Left lung (tissue), 4 donors: ENCODE measurements at regions not wholly inside any gene's neighbourhood (a gene's known extent, or its start where the extent isn't known, plus 50 kb on each side); places are given as distances from the start of the nearest gene placed in this dataset.

Experiments used
- ATAC-seq: fragments of 200-7000 bp; cut with Tn5 transposase; one replicate; pipeline ENCODE4 v1.9.1; 2020; ENCODE audit warnings: moderate library complexity
- DNase-seq, 4 donors: peaks; one replicate each; pipeline ENCODE4 v3.0.0-alpha.2; 2013 to 2020
- H3K27ac ChIP-seq, 2 donors: fragments of 200-600 bp; sonication (generic) in 1 of 2; one replicate each; pipeline versions ENCODE4 v1.5.0 to v1.8.0; 2020 to 2021
- H3K27me3 ChIP-seq, 2 donors: fragments of 200-600 bp; sonication (generic) in 1 of 2; one replicate each; pipeline versions ENCODE4 v1.5.0 to v1.8.0; 2020 to 2021
- H3K36me3 ChIP-seq, 2 donors: fragments of 200-600 bp; sonication (generic) in 1 of 2; one replicate each; pipeline versions ENCODE4 v1.5.0 to v1.8.0; 2020 to 2021
- H3K4me1 ChIP-seq, 2 donors: fragments of 200-600 bp; one replicate each; pipeline ENCODE4 v1.8.0; 2021
- H3K4me3 ChIP-seq, 2 donors: fragments of 200-600 bp; sonication (generic) in 1 of 2; one replicate each; pipeline versions ENCODE4 v1.5.0 to v1.8.0; 2020 to 2021; ENCODE audit warnings: mild to moderate bottlenecking in 1 of 2
- H3K9me3 ChIP-seq, 2 donors: fragments of 200-600 bp; sonication (generic) in 1 of 2; one replicate each; pipeline versions ENCODE4 v1.5.0 to v1.8.0; 2020 to 2021
- intact Hi-C, 2 donors: fragments of 100-400 bp; cut with DNase I; formaldehyde crosslinking; loops; one replicate each; pipeline versions ENCODE4 v1.11.2 to v1.14.2; 2022
- TF ChIP-seq, protein P1 (sequence below), 2 donors: fragments of 200-600 bp; sonication (generic) in 1 of 2; IDR thresholded peaks; one replicate each; pipeline versions ENCODE4 v1.5.0 to v1.8.0; 2021; ENCODE audit warnings: antibody characterized with exemption in 2 of 2
- donor health status: DM: no; HTN: yes; CAD: no.
- donor health status: DM: no; HTN: no; CAD: no.

DNA sequence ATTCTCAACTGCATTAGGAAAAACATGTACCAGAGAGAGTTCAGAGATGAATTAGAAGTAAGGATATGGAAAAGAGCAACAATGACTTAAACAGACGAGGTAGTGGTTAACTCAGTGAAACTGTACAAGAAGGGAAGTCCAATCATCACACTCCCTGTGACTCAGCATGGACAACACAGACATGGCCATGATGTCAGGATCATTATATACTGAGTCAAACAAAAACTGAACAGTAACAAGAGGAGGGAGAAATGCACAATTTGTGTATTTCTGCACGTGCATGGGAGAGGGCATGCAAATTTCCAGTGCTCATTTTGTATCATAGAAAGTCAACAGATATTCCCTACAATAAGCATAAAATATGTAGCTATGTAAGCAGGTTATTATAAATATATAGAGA is 1037.8 kb downstream of the BCL11B start:
- intact Hi-C loops = no loop called here
- ATAC-seq = no peak
- TF ChIP-seq, protein P1, sequence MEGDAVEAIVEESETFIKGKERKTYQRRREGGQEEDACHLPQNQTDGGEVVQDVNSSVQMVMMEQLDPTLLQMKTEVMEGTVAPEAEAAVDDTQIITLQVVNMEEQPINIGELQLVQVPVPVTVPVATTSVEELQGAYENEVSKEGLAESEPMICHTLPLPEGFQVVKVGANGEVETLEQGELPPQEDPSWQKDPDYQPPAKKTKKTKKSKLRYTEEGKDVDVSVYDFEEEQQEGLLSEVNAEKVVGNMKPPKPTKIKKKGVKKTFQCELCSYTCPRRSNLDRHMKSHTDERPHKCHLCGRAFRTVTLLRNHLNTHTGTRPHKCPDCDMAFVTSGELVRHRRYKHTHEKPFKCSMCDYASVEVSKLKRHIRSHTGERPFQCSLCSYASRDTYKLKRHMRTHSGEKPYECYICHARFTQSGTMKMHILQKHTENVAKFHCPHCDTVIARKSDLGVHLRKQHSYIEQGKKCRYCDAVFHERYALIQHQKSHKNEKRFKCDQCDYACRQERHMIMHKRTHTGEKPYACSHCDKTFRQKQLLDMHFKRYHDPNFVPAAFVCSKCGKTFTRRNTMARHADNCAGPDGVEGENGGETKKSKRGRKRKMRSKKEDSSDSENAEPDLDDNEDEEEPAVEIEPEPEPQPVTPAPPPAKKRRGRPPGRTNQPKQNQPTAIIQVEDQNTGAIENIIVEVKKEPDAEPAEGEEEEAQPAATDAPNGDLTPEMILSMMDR (IDR thresholded peaks at IDR 0.05) = no peak

DNA sequence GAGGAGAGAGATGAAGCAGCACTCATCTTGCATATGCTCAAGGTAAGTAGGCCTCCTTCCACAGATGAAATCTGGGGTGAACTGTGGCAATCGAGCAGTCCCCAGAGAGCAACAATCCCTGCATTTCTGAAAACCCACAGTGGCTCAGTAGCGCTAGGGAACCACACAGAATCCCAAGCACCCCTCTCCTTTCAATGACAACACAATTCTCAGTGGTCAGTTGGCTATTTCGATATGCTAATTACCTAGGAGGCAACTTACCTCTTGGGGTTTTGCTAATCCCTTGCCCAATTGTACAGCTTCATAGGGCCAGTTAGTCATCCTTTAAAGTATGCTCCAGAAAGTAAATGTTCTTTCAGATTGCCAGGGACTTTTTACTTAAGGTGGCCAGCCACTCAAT is 1035.7 kb downstream of the BCL11B start:
- Histone ChIP-seq H3K9me3 (no peaks in the 10 kb centered on the region), H3K4me1 (no peaks in the 10 kb centered on the region), H3K27ac (no peak overlapping the region), H3K4me3 (no peak overlapping the region), H3K27me3 (no peaks in the 10 kb centered on the region), H3K36me3 (no peaks in the 10 kb centered on the region)
- DNase-seq = no peak
- ATAC-seq = no peak
- intact Hi-C loops = no loop called here
- TF ChIP-seq, protein P1 (IDR thresholded peaks at IDR 0.05) = no peak

More for the DNA sequence above, 1037.8 kb downstream of the BCL11B start:
- no peak overlapping the region for H3K4me3 ChIP-seq
- no peaks in the 10 kb centered on the region for H3K4me1 ChIP-seq
- H3K9me3 ChIP-seq = no peaks in the 10 kb centered on the region
- H3K27ac ChIP-seq = no peak overlapping the region
- H3K27me3 ChIP-seq = no peaks in the 10 kb centered on the region
- DNase-seq = no peak
- no peaks in the 10 kb centered on the region for H3K36me3 ChIP-seq

DNA sequence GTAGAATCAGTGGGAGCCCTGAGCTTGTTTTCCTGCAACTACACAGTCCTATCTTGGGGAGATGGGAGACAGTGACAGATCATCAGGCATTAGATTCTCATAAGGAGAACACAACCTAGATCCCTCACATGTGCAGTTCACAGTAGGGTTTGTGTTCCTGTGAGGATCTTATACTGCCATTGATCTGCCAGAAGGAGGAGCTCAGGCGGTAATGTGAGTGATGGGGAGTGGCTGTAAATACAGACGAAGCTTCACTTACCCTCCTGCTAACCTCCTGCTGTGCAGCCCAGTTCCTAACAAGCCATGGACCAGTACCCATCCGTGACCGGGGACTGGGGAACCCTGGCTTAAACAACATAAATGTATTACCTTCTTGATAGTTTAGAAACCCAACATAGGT is 1034.1 kb downstream of the BCL11B start:
- DNase-seq (no peak), ATAC-seq (no peak)
- Histone ChIP-seq H3K9me3 (no peaks in the 10 kb centered on the region), H3K4me1 (no peaks in the 10 kb centered on the region), H3K36me3 (no peaks in the 10 kb centered on the region), H3K4me3 (no peak overlapping the region), H3K27ac (no peak overlapping the region), H3K27me3 (no peaks in the 10 kb centered on the region)
- intact Hi-C loops = no loop called here
- TF ChIP-seq, protein P1 (IDR thresholded peaks at IDR 0.05) = no peak

DNA sequence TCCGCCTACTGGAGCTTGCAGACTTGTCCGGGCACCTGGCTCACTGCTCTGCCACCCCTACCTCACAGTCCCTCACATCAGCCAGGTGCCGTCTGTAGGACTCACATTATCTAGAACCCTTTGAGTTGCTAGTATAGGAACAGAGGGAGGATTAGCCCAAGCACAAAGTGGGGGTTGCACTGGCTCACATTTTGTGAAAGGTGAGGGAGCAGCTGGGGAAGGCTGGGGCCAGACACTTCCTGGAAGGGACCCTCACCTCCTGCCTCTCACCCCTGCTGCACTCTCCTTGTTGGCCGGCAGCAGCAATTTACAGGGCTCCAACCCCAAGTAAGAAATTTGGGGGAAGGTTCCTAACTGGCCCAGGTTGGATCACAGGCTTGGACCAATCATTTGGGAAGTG is 1031.6 kb downstream of the BCL11B start:
- Histone ChIP-seq H3K27ac (no peak overlapping the region), H3K9me3 (no peaks in the 10 kb centered on the region), H3K4me3 (no peak overlapping the region), H3K27me3 (no peaks in the 10 kb centered on the region), H3K36me3 (no peaks in the 10 kb centered on the region), H3K4me1 (no peaks in the 10 kb centered on the region)
- DNase-seq = no peak
- no peak for ATAC-seq
- intact Hi-C loops = no loop called here
- TF ChIP-seq, protein P1 (IDR thresholded peaks at IDR 0.05) = no peak

DNA sequence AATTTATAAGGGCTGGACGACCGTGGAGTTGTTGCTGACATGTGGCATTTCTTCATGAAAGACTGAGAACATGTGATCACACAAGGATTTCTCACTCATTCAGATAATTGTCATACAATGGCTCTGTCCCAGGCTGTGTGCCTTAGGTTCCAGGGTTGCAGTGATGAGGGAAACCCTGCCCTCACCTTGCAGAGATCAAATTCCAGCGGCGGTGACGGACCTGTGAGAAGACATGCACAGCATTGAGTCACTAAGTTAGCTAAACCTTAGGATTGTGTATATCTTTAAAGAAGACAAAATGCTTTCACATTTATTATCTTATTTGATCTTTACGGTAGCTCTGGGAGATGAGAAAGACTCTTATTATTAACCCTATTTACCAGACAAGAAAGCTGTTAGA is 1029.1 kb downstream of the BCL11B start:
- Histone ChIP-seq H3K27ac (no peak overlapping the region), H3K36me3 (no peaks in the 10 kb centered on the region), H3K4me1 (no peaks in the 10 kb centered on the region), H3K9me3 (no peaks in the 10 kb centered on the region), H3K27me3 (no peaks in the 10 kb centered on the region), H3K4me3 (no peak overlapping the region)
- intact Hi-C loops = no loop called here
- TF ChIP-seq, protein P1 (IDR thresholded peaks at IDR 0.05) = no peak
- DNase-seq = no peak
- ATAC-seq = no peak
